K562 (cell line): ENCODE measurements at regions not wholly inside any gene's neighbourhood (a gene's known extent, or its start where the extent isn't known, plus 50 kb on each side); places are given as distances from the start of the nearest gene placed in this dataset.

Experiments
- ZNF740 ChIP-seq, 3 experiments: fragments of 200-800 bp in 1 of 3; sonication (Bioruptor generic) in 1 of 3; sonication (generic) in 1 of 3; formaldehyde crosslinking in 1 of 3; IDR thresholded peaks; 2 replicates each; pipeline versions ENCODE4 v1.6.1 to v1.8.0; 2016 to 2022; ENCODE audit warnings: mild to moderate bottlenecking in 2 of 3, missing compliant biosample characterization in 2 of 3, missing genetic modification characterization in 2 of 3, missing genetic modification reagents in 1 of 3
- TF ChIP-seq, protein P1 (sequence below): sonication (generic); formaldehyde crosslinking; IDR thresholded peaks from 2 replicates; pipeline ENCODE4 v1.8.1; 2023; ENCODE audit warnings: mild to moderate bottlenecking, missing genetic modification reagents, moderate library complexity
- TF ChIP-seq, protein P2 (sequence below): fragments of 150-350 bp; IDR thresholded peaks from 2 replicates; pipeline ENCODE4 v1.6.1; 2014; ENCODE audit warnings: low read depth, mild to moderate bottlenecking, low read length, borderline replicate concordance

DNA sequence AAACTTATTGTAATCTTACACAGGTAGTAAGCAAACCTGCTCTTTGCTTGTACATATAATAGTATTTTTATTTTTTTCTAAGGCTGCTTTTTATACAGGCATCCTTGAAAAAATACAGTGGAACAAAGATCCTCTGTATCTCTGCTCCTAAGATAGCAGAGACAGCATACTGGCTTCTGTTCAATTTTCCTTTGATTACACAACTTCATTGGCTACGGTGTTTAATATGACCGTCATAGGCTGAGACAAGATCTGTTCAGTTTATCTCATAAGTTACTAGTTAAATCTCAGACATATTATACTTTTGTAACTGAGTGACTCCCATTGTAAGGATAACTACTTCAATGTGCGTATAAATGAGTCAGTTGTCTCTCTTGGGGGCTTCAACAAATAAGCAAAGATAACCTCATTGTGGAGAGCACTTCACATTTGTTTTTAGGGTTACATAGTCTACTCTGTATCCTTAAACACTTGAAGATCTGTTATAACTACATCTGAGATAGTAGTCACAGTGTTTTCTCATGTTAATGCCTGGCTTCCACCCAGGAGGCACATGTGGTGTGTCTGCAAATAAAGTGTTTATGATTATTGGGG lies 166.1 kb downstream of the KDM5D start (continued):
- TF ChIP-seq, protein P1, sequence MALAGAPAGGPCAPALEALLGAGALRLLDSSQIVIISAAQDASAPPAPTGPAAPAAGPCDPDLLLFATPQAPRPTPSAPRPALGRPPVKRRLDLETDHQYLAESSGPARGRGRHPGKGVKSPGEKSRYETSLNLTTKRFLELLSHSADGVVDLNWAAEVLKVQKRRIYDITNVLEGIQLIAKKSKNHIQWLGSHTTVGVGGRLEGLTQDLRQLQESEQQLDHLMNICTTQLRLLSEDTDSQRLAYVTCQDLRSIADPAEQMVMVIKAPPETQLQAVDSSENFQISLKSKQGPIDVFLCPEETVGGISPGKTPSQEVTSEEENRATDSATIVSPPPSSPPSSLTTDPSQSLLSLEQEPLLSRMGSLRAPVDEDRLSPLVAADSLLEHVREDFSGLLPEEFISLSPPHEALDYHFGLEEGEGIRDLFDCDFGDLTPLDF (CRISPR knock-in tag) = no peak
- TF ChIP-seq, protein P2, sequence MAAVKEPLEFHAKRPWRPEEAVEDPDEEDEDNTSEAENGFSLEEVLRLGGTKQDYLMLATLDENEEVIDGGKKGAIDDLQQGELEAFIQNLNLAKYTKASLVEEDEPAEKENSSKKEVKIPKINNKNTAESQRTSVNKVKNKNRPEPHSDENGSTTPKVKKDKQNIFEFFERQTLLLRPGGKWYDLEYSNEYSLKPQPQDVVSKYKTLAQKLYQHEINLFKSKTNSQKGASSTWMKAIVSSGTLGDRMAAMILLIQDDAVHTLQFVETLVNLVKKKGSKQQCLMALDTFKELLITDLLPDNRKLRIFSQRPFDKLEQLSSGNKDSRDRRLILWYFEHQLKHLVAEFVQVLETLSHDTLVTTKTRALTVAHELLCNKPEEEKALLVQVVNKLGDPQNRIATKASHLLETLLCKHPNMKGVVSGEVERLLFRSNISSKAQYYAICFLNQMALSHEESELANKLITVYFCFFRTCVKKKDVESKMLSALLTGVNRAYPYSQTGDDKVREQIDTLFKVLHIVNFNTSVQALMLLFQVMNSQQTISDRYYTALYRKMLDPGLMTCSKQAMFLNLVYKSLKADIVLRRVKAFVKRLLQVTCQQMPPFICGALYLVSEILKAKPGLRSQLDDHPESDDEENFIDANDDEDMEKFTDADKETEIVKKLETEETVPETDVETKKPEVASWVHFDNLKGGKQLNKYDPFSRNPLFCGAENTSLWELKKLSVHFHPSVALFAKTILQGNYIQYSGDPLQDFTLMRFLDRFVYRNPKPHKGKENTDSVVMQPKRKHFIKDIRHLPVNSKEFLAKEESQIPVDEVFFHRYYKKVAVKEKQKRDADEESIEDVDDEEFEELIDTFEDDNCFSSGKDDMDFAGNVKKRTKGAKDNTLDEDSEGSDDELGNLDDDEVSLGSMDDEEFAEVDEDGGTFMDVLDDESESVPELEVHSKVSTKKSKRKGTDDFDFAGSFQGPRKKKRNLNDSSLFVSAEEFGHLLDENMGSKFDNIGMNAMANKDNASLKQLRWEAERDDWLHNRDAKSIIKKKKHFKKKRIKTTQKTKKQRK = no peak
- no peak for TF ChIP-seq ZNF740 (CRISPR knock-in tag; IDR thresholded peaks at IDR 0.05)
- TF ChIP-seq ZNF740 (tag; IDR thresholded peaks at IDR 0.05) = no peak
